ENCODE measurements at regions not wholly inside any gene's neighbourhood (a gene's known extent, or its start where the extent isn't known, plus 50 kb on each side); places are given as distances from the start of the nearest gene placed in this dataset.

DNA sequence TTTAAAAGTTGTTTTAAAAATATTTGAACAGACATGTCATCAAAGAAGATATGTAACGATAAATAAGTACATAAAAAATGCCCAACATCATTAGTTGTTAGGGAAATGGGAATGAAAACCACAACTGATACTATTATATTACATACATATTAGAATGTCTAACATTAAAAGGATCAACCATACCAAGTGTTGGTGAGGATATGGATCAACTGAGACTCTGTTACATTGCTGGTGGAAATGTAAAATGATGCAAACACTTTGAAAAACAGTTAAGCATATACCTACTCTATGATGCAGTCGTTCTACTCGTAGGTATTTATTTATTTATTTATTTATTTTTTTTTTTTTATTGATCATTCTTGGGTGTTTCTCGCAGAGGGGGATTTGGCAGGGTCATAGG lies 149.7 kb downstream of the BRMS1L start:
- DNase-seq (no peak), ATAC-seq (ENCODE audit: insufficient read depth, low read depth) (no peak)
- H4K20me1 ChIP-seq (ENCODE audit: insufficient read depth, low read length), result no peaks in the 10 kb centered on the region
- H2AFZ ChIP-seq (ENCODE audit: low read depth, low read length), result no peak overlapping the region
- H3K4me1 ChIP-seq (ENCODE audit: insufficient read depth, low read length), result no peaks in the 10 kb centered on the region
- no peak overlapping the region for H3K27ac ChIP-seq (ENCODE audit: low read length)
- no peaks in the 10 kb centered on the region for H3K27me3 ChIP-seq (ENCODE audit: insufficient read depth, low read length, poor library complexity)
- no peaks in the 10 kb centered on the region for H3K9me3 ChIP-seq (ENCODE audit: insufficient read depth, low read length, severe bottlenecking)
- H3K79me2 ChIP-seq (ENCODE audit: insufficient read depth, low read length), result no peaks in the 10 kb centered on the region
- H3K36me3 ChIP-seq (ENCODE audit: insufficient read depth, low read length), result no peaks in the 10 kb centered on the region
- no peak overlapping the region for H3K4me3 ChIP-seq (ENCODE audit: low read depth in 1 of 2, low read length in 2 of 2)
- TF ChIP-seq EZH2 (IDR thresholded peaks at IDR 0.05; ENCODE audit: borderline replicate concordance, low read depth, low read length, severe bottlenecking), result no peak
- TF ChIP-seq, protein P1, sequence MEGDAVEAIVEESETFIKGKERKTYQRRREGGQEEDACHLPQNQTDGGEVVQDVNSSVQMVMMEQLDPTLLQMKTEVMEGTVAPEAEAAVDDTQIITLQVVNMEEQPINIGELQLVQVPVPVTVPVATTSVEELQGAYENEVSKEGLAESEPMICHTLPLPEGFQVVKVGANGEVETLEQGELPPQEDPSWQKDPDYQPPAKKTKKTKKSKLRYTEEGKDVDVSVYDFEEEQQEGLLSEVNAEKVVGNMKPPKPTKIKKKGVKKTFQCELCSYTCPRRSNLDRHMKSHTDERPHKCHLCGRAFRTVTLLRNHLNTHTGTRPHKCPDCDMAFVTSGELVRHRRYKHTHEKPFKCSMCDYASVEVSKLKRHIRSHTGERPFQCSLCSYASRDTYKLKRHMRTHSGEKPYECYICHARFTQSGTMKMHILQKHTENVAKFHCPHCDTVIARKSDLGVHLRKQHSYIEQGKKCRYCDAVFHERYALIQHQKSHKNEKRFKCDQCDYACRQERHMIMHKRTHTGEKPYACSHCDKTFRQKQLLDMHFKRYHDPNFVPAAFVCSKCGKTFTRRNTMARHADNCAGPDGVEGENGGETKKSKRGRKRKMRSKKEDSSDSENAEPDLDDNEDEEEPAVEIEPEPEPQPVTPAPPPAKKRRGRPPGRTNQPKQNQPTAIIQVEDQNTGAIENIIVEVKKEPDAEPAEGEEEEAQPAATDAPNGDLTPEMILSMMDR (IDR thresholded peaks at IDR 0.05; ENCODE audit: borderline replicate concordance, extremely low read depth, low read length, poor library complexity, severe bottlenecking), result no peak
- no peak overlapping the region for H3K4me2 ChIP-seq (ENCODE audit: insufficient read depth, low read length)
- H3K9ac ChIP-seq (ENCODE audit: low read depth, low read length), result no peak overlapping the region

DNA sequence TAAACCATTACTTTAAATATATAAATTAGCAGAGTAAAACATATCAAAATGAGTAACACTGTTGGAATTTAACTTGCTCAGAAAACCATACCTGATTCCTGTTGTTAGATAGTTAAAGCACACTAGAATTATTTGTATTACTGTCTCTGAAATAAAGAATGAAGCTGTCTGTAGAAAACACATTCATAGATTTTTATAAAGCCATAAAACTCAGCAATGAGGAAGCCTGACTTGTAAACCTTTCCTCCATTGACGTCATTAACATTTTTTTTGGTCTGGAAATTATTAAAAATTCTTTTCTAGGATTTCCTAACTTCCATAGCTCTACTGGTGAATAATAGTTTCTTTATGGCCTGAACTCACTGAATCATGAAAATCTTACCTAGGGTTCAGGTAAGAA lies 147.6 kb downstream of the BRMS1L start:
- ATAC-seq (ENCODE audit: insufficient read depth, low read depth), result no peak
- no peaks in the 10 kb centered on the region for H3K36me3 ChIP-seq (ENCODE audit: insufficient read depth, low read length)
- DNase-seq, result no peak
- no peak overlapping the region for H3K27ac ChIP-seq (ENCODE audit: low read length)
- no peak overlapping the region for H2AFZ ChIP-seq (ENCODE audit: low read depth, low read length)
- no peaks in the 10 kb centered on the region for H4K20me1 ChIP-seq (ENCODE audit: insufficient read depth, low read length)
- no peaks in the 10 kb centered on the region for H3K27me3 ChIP-seq (ENCODE audit: insufficient read depth, low read length, poor library complexity)
- H3K4me1 ChIP-seq (ENCODE audit: insufficient read depth, low read length), result no peaks in the 10 kb centered on the region
- no peaks in the 10 kb centered on the region for H3K79me2 ChIP-seq (ENCODE audit: insufficient read depth, low read length)
- H3K9ac ChIP-seq (ENCODE audit: low read depth, low read length), result no peak overlapping the region
- TF ChIP-seq EZH2 (IDR thresholded peaks at IDR 0.05; ENCODE audit: borderline replicate concordance, low read depth, low read length, severe bottlenecking), result no peak
- TF ChIP-seq, protein P1 (IDR thresholded peaks at IDR 0.05; ENCODE audit: borderline replicate concordance, extremely low read depth, low read length, poor library complexity, severe bottlenecking), result no peak
- H3K4me2 ChIP-seq (ENCODE audit: insufficient read depth, low read length), result no peak overlapping the region
- no peaks in the 10 kb centered on the region for H3K9me3 ChIP-seq (ENCODE audit: insufficient read depth, low read length, severe bottlenecking)
- H3K4me3 ChIP-seq (ENCODE audit: low read depth in 1 of 2, low read length in 2 of 2), result no peak overlapping the region

DNA sequence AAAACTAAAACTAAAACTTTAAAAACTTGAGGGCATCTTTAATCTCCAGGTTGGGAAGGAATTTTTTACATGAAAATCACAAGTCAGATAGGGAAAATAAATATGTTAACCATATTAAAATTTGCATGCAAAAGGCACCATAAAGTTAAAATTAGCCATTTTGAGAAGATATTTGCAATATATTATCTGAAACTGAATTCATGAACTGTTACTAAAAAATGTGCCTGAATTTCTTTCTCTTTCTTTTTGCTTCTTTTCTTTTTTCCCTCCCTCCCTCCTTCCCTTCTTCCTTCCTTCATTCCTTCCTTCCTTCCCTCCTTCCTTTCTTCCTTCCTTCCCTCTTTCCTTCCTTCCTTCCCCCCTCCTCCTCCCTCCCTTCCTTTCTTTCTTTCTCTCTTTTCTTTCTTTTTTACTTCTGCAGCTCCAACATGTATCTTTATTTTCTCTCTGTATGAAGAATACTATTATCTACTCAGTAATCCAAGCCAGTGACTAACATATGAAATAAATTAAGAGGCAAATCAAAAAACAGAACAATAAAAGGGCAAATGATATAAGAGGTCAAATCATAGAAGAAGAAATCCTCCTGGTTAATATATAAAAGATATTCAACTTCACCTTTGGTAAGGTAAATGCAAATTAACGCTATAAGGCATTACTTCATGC lies 146.0 kb downstream of the BRMS1L start:
- Histone ChIP-seq H3K27ac (ENCODE audit: low read length) (no peak overlapping the region), H3K27me3 (ENCODE audit: insufficient read depth, low read length, poor library complexity) (no peaks in the 10 kb centered on the region), H2AFZ (ENCODE audit: low read depth, low read length) (no peak overlapping the region), H3K4me1 (ENCODE audit: insufficient read depth, low read length) (no peaks in the 10 kb centered on the region), H3K4me3 (ENCODE audit: low read depth in 1 of 2, low read length in 2 of 2) (no peak overlapping the region), H3K36me3 (ENCODE audit: insufficient read depth, low read length) (no peaks in the 10 kb centered on the region), H4K20me1 (ENCODE audit: insufficient read depth, low read length) (no peaks in the 10 kb centered on the region), H3K9me3 (ENCODE audit: insufficient read depth, low read length, severe bottlenecking) (no peaks in the 10 kb centered on the region), H3K79me2 (ENCODE audit: insufficient read depth, low read length) (no peaks in the 10 kb centered on the region), H3K4me2 (ENCODE audit: insufficient read depth, low read length) (no peak overlapping the region), H3K9ac (ENCODE audit: low read depth, low read length) (no peak overlapping the region)
- TF ChIP-seq, protein P1 (IDR thresholded peaks at IDR 0.05; ENCODE audit: borderline replicate concordance, extremely low read depth, low read length, poor library complexity, severe bottlenecking), result no peak
- TF ChIP-seq EZH2 (IDR thresholded peaks at IDR 0.05; ENCODE audit: borderline replicate concordance, low read depth, low read length, severe bottlenecking), result no peak
- no peak for DNase-seq
- ATAC-seq (ENCODE audit: insufficient read depth, low read depth), result no peak
